SU-DHL-6 (cell line): ENCODE measurements at regions not wholly inside any gene's neighbourhood (a gene's known extent, or its start where the extent isn't known, plus 50 kb on each side); places are given as distances from the start of the nearest gene placed in this dataset.

ENCODE experiments used
- H2AFZ ChIP-seq: fragments of 200-600 bp; sonication (generic); 2 replicates; pipeline ENCODE4 v1.6.1; 2014; ENCODE audit warnings: low read depth, mild to moderate bottlenecking, moderate library complexity, mixed read lengths, antibody characterized with exemption, low read length; ENCODE audit not compliant: severe bottlenecking
- H3F3A ChIP-seq: fragments of 200-600 bp; shearing (Covaris generic); 2 replicates; pipeline ENCODE4 v1.6.0; 2016; ENCODE audit warnings: antibody characterized with exemption, mild to moderate bottlenecking; ENCODE audit not compliant: insufficient read depth
- H3K27ac ChIP-seq: fragments of 200-600 bp; sonication (generic); 2 replicates; pipeline ENCODE4 v1.5.1; 2016; ENCODE audit warnings: low read depth, mild to moderate bottlenecking, low read length, moderate library complexity, mixed read lengths
- H3K27me3 ChIP-seq: fragments of 200-600 bp; sonication (generic), shearing (Covaris generic); 2 replicates; pipeline ENCODE4 v1.6.0; 2014; ENCODE audit warnings: mild to moderate bottlenecking, low read length
- H3K36me3 ChIP-seq: fragments of 200-600 bp; sonication (generic); 2 replicates; pipeline ENCODE4 v1.6.1; 2014; ENCODE audit warnings: mild to moderate bottlenecking, low read length, mixed read lengths
- H3K4me2 ChIP-seq: fragments of 300-600, 200-600 bp; shearing (Covaris generic), sonication (generic); 2 replicates; pipeline ENCODE4 v1.6.0; 2014; ENCODE audit warnings: low read length, low read depth, mild to moderate bottlenecking; ENCODE audit not compliant: poor library complexity, severe bottlenecking
- H3K4me3 ChIP-seq: fragments of 200-600 bp; sonication (generic); 2 replicates; pipeline ENCODE4 v1.5.1; 2014; ENCODE audit warnings: antibody characterized with exemption, low read length, mild to moderate bottlenecking, mixed read lengths; ENCODE audit not compliant: insufficient read depth, poor library complexity, severe bottlenecking
- H3K79me2 ChIP-seq: fragments of 200-600 bp; sonication (generic); 2 replicates; pipeline ENCODE4 v1.6.1; 2014; ENCODE audit warnings: mild to moderate bottlenecking, low read length, moderate library complexity; ENCODE audit not compliant: insufficient read depth
- H3K9ac ChIP-seq: fragments of 200-600 bp; sonication (generic); 2 replicates; pipeline ENCODE4 v1.7.0; 2014; ENCODE audit warnings: mild to moderate bottlenecking, low read length
- H3K9me2 ChIP-seq: fragments of 200-600 bp; sonication (generic); replicated peaks from 2 replicates; pipeline ENCODE4 v1.6.1; 2014; ENCODE audit warnings: low read length; ENCODE audit not compliant: insufficient read depth
- H3K9me3 ChIP-seq: fragments of 200-600 bp; sonication (generic); 2 replicates; pipeline ENCODE4 v1.6.1; 2014; ENCODE audit warnings: low read length, mixed read lengths; ENCODE audit not compliant: insufficient read depth
- H4K20me1 ChIP-seq: fragments of 200-600 bp; sonication (generic); 2 replicates; pipeline ENCODE4 v1.6.1; 2014; ENCODE audit warnings: low read depth, mild to moderate bottlenecking, antibody characterized with exemption, low read length, moderate library complexity, mixed read lengths
- CTCF ChIP-seq: fragments of 200-600 bp; sonication (generic); IDR thresholded peaks from one replicate; pipeline ENCODE4 v1.5.1; 2017; ENCODE audit warnings: antibody characterized with exemption, mild to moderate bottlenecking, low read length, moderate library complexity; ENCODE audit not compliant: insufficient read depth, poor library complexity, severe bottlenecking
- EZH2phosphoT487 ChIP-seq: fragments of 200-600 bp; sonication (generic), shearing (Covaris generic); conservative IDR thresholded peaks from 2 replicates; pipeline ENCODE4 v1.6.1; 2018; ENCODE audit warnings: mild to moderate bottlenecking, antibody characterized with exemption, low read length, moderate library complexity, mixed read lengths

- H3K9me2 ChIP-seq: no peaks in the 10 kb centered on the region
- no peak overlapping the region for H3K4me3 ChIP-seq
- no peak overlapping the region for H3K9ac ChIP-seq
- H3K27me3 ChIP-seq: no peaks in the 10 kb centered on the region
- H3K4me2 ChIP-seq: no peak overlapping the region
- no peak for TF ChIP-seq EZH2phosphoT487
- TF ChIP-seq CTCF: no peak
- H3K36me3 ChIP-seq: no peaks in the 10 kb centered on the region
- H3K9me3 ChIP-seq: no peaks in the 10 kb centered on the region
- no peaks in the 10 kb centered on the region for H3K79me2 ChIP-seq
- no peak overlapping the region for H3K27ac ChIP-seq
- no peaks in the 10 kb centered on the region for H3F3A ChIP-seq
- no peaks in the 10 kb centered on the region for H4K20me1 ChIP-seq
- H2AFZ ChIP-seq: no peak overlapping the region
Measured at GRCh38 chr4:100022792-100023222, 72.7 kb upstream of the H2AZ1 start.

GRCh38 chr4:100019821-100020220, 69.7 kb upstream of the H2AZ1 start:
- Histone ChIP-seq H3K36me3 (no peaks in the 10 kb centered on the region), H3K9ac (no peak overlapping the region), H3K27ac (no peak overlapping the region), H3K4me3 (no peak overlapping the region), H3K9me3 (no peaks in the 10 kb centered on the region), H3K79me2 (no peaks in the 10 kb centered on the region), H2AFZ (no peak overlapping the region), H3K9me2 (no peaks in the 10 kb centered on the region), H3F3A (no peaks in the 10 kb centered on the region), H3K4me2 (no peak overlapping the region), H3K27me3 (no peaks in the 10 kb centered on the region), H4K20me1 (no peaks in the 10 kb centered on the region)
- TF ChIP-seq EZH2phosphoT487: no peak
- no peak for TF ChIP-seq CTCF

GRCh38 chr4:100017637-100018310, 67.7 kb upstream of the H2AZ1 start:
- no peak overlapping the region for H3K4me2 ChIP-seq
- no peaks in the 10 kb centered on the region for H3K79me2 ChIP-seq
- TF ChIP-seq CTCF (no peak), EZH2phosphoT487 (no peak)
- no peak overlapping the region for H3K4me3 ChIP-seq
- no peak overlapping the region for H3K9ac ChIP-seq
- no peak overlapping the region for H2AFZ ChIP-seq
- H3K9me2 ChIP-seq: no peaks in the 10 kb centered on the region
- no peaks in the 10 kb centered on the region for H3K9me3 ChIP-seq
- no peak overlapping the region for H3K27ac ChIP-seq
- H3F3A ChIP-seq: no peaks in the 10 kb centered on the region
- H3K27me3 ChIP-seq: no peaks in the 10 kb centered on the region
- H4K20me1 ChIP-seq: no peaks in the 10 kb centered on the region
- no peaks in the 10 kb centered on the region for H3K36me3 ChIP-seq
